ENCODE measurements at regions not wholly inside any gene's neighbourhood (a gene's known extent, or its start where the extent isn't known, plus 50 kb on each side); places are given as distances from the start of the nearest gene placed in this dataset.
"Not testable (repeated sequence)": the region's sequence is repeated elsewhere in the genome, so short reads cannot be mapped to it uniquely, and the experiment has no call there.

DNA sequence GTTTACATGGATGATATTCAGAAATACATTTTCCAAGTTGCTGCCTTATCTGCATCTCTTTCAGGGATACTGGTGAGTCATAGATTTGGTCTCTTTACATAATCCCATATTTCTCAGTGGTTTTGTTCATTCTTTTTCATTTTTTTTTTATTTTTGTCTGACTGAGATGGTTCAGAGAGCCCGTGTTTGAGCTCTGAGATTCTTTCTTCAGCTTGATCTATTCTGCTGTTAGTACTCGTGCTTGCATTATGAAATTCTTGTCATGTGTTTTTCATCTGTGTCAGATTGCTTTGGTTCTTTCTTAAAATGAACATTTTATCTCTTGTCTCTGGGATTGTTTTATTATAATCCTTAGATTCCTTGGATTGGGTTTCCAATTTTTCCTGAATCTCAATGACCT is 317.3 kb downstream of the DOK5 start:
- Mint-ChIP-seq H3K4me1 (ENCODE audit: unreplicated experiment) (no peaks in the 10 kb centered on the region), H3K4me3 (ENCODE audit: unreplicated experiment) (no peak overlapping the region), H3K9me3 (ENCODE audit: unreplicated experiment) (peaks cover 48% of the 10 kb centered on the region), H3K27ac (ENCODE audit: unreplicated experiment) (no peak overlapping the region), H3K27me3 (ENCODE audit: unreplicated experiment) (peaks cover 1% of the 10 kb centered on the region), H3K36me3 (ENCODE audit: low read depth, unreplicated experiment) (peaks cover 11% of the 10 kb centered on the region)
- TF ChIP-seq, protein P1, sequence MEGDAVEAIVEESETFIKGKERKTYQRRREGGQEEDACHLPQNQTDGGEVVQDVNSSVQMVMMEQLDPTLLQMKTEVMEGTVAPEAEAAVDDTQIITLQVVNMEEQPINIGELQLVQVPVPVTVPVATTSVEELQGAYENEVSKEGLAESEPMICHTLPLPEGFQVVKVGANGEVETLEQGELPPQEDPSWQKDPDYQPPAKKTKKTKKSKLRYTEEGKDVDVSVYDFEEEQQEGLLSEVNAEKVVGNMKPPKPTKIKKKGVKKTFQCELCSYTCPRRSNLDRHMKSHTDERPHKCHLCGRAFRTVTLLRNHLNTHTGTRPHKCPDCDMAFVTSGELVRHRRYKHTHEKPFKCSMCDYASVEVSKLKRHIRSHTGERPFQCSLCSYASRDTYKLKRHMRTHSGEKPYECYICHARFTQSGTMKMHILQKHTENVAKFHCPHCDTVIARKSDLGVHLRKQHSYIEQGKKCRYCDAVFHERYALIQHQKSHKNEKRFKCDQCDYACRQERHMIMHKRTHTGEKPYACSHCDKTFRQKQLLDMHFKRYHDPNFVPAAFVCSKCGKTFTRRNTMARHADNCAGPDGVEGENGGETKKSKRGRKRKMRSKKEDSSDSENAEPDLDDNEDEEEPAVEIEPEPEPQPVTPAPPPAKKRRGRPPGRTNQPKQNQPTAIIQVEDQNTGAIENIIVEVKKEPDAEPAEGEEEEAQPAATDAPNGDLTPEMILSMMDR (IDR thresholded peaks at IDR 0.05; ENCODE audit: unreplicated experiment), result no peak
- DNase-seq (ENCODE audit: low spot score), result no peak

DNA sequence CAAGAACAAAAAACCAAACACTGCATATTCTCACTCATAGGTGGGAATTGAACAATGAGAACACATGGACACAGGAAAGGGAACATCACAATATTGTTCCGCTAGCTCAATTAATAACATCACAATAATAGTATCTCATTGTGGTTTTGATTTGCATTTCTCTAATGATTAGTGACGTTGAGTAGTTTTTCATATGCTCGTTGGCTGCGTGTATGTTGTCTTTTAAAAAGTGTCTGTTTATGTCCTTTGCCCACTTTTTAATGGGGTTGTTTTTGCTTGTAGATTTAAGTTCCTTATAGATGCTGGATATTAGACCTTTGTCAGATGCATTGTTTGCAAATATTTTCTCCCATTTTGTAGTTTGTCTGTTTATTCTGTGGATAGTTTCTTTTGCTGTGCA is 312.9 kb downstream of the DOK5 start:
- not testable (repeated sequence) for DNase-seq (ENCODE audit: low spot score); H3K27ac Mint-ChIP-seq (ENCODE audit: unreplicated experiment); H3K27me3 Mint-ChIP-seq (ENCODE audit: unreplicated experiment); H3K4me3 Mint-ChIP-seq (ENCODE audit: unreplicated experiment); H3K4me1 Mint-ChIP-seq (ENCODE audit: unreplicated experiment)
- H3K9me3 Mint-ChIP-seq (ENCODE audit: unreplicated experiment), result peaks cover 44% of the 10 kb centered on the region
- H3K36me3 Mint-ChIP-seq (ENCODE audit: low read depth, unreplicated experiment), result peaks cover 11% of the 10 kb centered on the region

DNA sequence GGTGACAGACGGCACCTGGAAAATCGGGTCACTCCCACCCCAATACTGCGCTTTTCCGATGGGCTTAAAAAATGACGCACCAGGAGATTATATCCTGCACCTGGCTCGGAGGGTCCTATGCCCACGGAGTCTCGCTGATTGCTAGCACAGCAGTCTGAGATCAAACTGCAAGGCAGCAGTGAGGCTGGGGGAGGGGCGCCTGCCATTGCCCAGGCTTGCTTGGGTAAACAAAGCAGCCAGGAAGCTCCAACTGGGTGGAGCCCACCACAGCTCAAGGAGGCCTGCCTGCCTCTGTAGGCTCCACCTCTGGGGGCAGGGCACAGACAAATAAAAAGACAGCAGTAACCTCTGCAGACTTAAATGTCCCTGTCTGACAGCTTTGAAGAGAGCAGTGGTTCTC is 307.4 kb downstream of the DOK5 start:
- not testable (repeated sequence) for H3K4me3 Mint-ChIP-seq (ENCODE audit: unreplicated experiment); H3K4me1 Mint-ChIP-seq (ENCODE audit: unreplicated experiment); H3K27ac Mint-ChIP-seq (ENCODE audit: unreplicated experiment); H3K36me3 Mint-ChIP-seq (ENCODE audit: low read depth, unreplicated experiment); H3K27me3 Mint-ChIP-seq (ENCODE audit: unreplicated experiment); DNase-seq (ENCODE audit: low spot score)
- peaks cover 24% of the 10 kb centered on the region for H3K9me3 Mint-ChIP-seq (ENCODE audit: unreplicated experiment)

DNA sequence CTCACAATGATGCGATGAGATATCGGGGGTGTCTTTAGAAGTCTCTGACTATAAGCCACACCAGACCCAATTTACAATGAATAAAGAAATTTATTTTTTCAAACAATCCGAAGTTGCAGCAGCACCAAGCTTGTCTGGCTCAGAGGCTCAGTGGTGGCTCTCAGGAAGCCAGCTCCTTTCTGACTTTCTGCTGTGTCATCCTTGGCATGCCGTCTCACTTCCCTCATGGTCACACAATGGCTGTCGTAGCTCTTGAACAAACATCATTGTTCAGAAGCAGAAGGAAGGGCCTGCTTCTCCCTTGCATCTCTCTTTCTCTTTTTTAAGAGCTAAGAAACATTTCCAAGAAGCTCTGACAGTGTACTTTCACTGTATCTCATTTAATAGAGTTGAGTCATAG is 299.0 kb downstream of the DOK5 start:
- Mint-ChIP-seq H3K36me3 (ENCODE audit: low read depth, unreplicated experiment) (no peaks in the 10 kb centered on the region), H3K4me3 (ENCODE audit: unreplicated experiment) (no peak overlapping the region), H3K27ac (ENCODE audit: unreplicated experiment) (no peak overlapping the region), H3K27me3 (ENCODE audit: unreplicated experiment) (peaks cover 1% of the 10 kb centered on the region), H3K4me1 (ENCODE audit: unreplicated experiment) (no peaks in the 10 kb centered on the region), H3K9me3 (ENCODE audit: unreplicated experiment) (peaks cover 42% of the 10 kb centered on the region)
- DNase-seq (ENCODE audit: low spot score), result no peak
- TF ChIP-seq, protein P1 (IDR thresholded peaks at IDR 0.05; ENCODE audit: unreplicated experiment), result no peak

DNA sequence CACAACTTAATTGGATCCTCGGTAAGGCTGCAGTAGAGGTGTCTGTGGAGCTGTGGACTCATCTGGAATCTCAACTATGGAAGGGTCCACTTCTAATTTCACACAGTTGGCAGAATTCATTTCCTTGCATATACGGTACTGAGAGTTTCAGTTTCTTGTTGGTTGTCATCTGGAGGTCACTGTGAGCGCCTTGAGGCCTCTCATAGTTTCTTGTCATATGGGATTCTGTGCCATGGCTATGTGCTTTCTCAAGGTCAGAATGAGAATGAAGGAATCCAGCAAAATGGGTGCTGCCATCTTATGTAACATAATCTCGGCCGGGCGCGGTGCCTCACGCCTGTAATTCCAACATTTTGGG is 298.2 kb downstream of the DOK5 start:
- Mint-ChIP-seq H3K27me3 (ENCODE audit: unreplicated experiment) (peaks cover 1% of the 10 kb centered on the region), H3K27ac (ENCODE audit: unreplicated experiment) (no peak overlapping the region), H3K36me3 (ENCODE audit: low read depth, unreplicated experiment) (no peaks in the 10 kb centered on the region), H3K4me1 (ENCODE audit: unreplicated experiment) (no peaks in the 10 kb centered on the region), H3K4me3 (ENCODE audit: unreplicated experiment) (no peak overlapping the region), H3K9me3 (ENCODE audit: unreplicated experiment) (peaks cover 40% of the 10 kb centered on the region)
- DNase-seq (ENCODE audit: low spot score), result no peak
- TF ChIP-seq, protein P1 (IDR thresholded peaks at IDR 0.05; ENCODE audit: unreplicated experiment), result no peak

DNA sequence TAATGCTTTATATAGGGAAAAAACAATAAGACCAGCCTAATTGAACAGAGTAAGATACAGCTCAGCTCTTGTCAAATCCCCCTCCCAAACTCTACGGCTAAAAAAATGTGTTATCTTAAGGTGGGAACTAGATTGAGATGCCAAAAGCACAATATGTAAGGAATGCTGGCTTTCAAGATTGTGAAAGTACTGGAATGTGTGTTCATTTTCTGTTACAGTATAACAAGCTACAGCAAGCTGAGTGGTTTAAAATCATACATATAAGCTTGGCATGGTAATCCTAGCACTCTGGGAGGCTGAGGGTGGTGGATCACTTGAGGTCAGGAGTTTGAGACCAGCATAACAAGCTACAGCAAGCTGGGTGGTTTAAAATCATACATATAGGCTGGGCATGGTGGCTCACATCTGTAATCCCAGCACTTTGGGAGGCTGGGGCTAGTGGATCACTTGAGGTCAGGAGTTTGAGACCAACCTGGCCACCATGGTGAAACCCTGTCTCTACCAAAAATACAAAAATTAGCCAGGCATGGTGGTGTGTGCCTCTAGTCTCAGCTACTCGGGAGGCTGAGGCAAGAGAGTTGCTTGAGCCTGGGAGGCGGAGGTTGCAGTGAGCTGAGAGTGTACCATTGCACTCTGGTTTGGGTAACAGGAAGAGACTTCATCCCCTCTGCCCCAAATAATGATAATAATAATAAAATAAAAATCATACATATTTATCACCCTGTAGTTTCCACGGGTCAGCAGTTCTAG is 297.7 kb downstream of the DOK5 start:
- Mint-ChIP-seq H3K27me3 (ENCODE audit: unreplicated experiment) (peaks cover 1% of the 10 kb centered on the region), H3K27ac (ENCODE audit: unreplicated experiment) (no peak overlapping the region), H3K36me3 (ENCODE audit: low read depth, unreplicated experiment) (no peaks in the 10 kb centered on the region), H3K4me1 (ENCODE audit: unreplicated experiment) (no peaks in the 10 kb centered on the region), H3K9me3 (ENCODE audit: unreplicated experiment) (peaks cover 41% of the 10 kb centered on the region), H3K4me3 (ENCODE audit: unreplicated experiment) (no peak overlapping the region)
- no peak for DNase-seq (ENCODE audit: low spot score)
- TF ChIP-seq, protein P1 (IDR thresholded peaks at IDR 0.05; ENCODE audit: unreplicated experiment), result no peak

All from endothelial cell (in vitro differentiated cells).